Left kidney (tissue), 1 donor: ENCODE measurements at regions not wholly inside any gene's neighbourhood (a gene's known extent, or its start where the extent isn't known, plus 50 kb on each side); places are given as distances from the start of the nearest gene placed in this dataset.

Experiments
- DNase-seq: peaks from one replicate; pipeline ENCODE4 v3.0.0-alpha.2; 2013

DNA sequence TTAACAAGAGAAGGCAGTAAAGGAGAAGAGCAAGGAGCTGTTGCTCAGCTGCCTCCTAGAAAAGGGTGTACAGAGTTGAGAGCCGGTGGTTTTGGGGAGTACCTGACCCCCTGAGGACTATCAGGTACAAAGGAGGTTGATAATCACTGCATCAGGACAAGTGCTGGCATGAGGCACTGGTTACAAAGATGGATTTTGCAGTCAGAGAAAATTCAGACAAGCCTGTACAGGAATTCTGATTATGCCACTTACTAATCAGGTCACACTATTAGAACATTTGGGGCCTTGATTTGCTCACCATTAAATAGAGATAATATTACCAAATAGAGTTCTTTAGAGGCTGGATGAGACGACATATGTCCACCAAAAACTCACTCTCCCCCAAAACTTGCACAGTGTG, 450.9 kb upstream of the TMPO start:
- no peak for DNase-seq

DNA sequence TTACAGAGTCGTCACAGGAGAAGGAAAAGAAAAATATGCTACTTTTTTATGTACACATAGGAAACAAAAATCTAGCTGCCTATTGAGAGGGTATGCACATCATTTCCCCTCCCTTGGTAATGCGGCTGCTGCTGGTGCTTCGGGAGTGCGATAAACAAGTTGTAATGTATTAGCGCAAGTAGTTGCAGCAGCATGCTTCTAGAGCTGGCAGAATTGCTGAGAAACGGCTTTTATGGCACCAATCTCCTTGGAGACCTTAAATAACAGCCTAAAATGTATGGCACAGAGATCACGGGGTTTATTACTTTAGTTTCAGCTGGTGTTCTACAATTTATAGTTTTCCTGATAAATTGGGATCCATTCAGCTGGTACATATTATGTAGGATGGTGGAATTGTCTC, 447.6 kb upstream of the TMPO start:
- no peak for DNase-seq

DNA sequence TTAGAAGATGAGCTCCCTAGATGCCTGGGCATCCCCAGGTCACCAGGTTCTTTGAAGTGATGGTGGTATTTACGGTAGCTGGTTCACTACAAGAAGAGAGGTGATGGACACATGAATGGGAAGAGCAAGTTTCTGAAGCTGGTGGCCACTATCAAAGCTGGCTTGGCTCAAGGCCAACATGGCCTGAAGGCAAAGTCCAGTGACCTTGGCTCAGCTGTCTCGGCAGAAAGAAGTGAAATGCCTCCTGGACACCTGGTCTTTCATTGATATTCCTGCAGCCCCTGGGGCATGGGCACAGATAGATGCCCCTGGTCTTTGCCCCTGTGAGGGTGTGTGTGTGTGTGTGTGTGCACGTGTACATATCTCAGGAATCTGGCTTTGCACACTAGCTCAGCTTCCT, 441.8 kb upstream of the TMPO start:
- no peak for DNase-seq

DNA sequence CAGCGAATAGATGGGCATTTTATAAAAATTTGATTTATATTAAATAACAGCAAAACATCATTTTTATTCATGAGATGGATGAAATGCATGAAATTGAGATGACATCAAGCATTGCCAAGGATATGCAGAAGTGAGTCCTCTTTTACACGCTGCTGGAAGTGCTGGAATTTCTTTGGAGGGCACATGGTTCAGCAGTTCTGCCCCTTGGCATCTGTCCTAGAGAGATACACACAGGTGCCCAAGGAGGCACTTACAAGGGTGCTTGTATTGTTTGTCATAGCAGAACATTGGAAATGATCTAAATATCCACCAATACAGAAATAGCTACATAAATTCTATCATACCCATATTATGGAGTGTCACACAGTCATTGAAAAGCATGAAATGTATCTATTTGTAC, 441.1 kb upstream of the TMPO start:
- DNase-seq: no peak

DNA sequence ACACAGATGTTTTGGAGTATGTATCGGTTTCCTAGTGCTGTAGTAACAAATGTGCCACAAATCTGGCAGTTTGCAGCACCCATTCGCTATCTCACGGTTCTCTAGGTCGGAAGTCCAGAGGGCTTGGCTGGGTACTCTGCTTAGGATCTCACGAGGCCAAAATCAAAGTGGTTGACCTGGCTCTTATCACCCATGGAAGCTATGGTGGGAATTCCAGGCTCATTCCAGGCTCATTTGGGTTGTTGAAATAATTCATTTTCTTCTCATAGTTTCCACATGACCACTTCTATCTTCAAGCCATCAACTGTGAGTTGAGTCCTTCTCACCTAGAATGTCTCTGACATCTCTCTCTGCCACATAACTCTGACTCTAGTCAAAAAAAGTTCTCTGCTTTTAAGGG, 431.0 kb upstream of the TMPO start:
- no peak for DNase-seq

DNA sequence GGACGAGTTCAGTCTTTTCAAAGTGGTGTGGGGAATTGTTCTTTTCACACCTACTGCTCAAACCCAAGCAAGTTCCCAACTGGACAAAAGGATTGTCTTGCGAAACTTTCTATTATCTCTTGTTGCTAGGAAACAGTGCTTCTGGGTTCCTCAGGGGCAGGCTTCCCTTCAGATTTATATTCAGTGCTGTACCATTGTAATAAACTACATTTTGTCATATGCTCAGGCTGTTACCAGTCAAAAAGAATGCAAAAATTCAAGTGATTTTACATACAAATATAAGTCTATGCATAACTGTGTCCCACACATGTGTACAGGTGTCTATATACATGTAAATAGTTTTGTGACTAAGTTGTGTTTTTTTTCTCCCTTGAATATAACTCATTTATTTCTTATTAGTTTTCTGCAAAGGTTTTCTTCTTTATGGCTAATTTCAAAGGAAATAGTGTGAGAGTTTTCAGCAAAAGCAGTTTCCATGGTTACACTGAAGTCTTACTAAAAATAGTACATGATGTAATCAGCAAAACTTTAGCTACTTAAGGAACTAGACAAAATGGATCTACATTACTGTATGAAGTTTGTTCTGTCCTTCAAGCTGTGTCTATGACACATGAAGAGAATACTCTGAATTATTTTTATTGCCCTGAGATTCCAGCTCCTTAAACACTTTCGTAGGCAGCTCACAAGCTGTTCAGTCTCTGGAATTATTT, 430.2 kb upstream of the TMPO start:
- peak; percentile 39 for DNase-seq

DNA sequence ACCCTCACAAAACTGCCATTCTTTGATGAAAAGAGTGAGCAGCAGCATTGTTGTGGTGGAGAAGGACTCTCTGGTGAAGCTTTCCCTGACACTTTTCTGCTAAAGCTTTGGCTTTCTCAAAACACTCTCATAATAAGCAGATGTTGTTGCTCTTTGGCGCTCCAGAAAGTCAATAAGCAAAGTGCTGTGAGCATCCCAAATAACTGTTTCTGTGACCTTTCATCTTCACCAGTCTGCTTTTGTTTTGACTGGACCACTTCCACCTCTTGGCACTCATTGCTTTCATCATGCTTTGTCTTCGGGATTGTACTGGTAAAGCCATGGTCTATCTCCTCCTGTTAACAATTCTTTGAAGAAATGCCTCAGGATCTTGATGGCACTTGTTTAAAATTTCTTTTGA, 424.7 kb upstream of the TMPO start:
- DNase-seq: no peak

DNA sequence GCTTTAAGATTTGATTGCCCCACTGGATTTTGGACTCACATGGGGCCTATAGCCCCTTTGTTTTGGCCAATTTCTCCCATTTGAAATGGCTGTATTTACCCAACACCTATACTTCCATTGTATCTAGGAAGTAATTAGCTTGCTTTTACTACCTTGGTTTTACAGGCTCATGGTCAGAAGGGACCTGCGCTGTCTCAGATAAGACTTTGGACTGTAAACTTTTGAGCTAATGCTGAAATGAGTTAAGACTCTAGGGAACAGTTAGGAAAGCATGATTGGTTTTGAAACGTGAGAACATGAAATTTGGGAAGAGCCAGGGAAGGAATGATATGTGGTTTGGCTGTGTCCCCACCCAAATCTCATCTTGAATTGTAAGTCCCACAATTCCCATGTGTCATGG, 419.0 kb upstream of the TMPO start:
- DNase-seq: no peak

DNA sequence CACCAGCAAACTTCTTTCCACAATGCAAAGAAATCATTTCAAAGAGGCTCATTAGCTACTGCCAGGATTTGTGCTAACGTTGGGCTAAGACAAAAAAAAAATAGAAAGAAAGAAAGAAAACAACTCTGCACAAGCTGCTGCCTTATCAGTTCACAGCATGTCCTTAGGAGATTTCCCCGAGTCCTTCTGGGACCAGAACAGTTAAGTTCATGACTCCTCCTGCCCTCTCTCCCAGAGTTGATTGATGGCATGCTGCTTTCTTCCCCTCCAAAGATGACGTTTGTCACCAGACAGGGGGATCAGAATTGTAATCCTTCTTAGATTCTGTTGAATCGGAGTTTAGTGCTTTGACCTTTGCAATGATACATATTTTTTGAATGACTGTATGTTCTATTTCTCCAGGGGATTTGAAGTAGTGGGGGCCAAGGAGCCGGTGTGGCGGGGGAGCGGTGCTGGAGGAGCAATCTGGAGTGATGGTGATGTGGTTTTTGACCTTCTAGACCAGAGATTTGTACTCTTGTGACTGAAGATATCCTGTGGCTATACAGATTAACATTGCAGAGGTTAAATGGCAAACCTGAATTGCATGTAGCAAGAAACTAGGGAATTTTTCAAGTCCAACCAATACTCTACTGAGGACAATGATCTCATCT, 409.2 kb upstream of the TMPO start:
- DNase-seq: no peak

DNA sequence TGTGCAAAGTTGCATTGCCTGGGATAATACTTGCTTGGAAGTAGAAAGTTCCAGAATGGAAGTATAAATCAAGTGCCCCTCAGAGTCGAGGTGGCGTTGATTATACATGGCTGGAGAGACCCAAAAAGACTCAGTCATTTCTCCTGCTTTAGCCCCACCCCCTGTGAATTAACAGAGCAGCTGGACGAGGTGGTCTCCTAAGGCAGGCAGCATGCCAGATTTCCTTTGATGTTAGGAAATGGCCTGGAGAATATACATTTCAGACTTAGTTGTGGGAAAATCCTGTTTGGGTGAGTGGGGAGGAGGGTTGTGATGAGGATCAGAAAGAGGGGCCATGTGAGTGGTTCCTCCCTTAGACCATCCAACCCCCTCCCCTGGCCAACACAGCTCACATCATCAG, 406.1 kb upstream of the TMPO start:
- DNase-seq: no peak

DNA sequence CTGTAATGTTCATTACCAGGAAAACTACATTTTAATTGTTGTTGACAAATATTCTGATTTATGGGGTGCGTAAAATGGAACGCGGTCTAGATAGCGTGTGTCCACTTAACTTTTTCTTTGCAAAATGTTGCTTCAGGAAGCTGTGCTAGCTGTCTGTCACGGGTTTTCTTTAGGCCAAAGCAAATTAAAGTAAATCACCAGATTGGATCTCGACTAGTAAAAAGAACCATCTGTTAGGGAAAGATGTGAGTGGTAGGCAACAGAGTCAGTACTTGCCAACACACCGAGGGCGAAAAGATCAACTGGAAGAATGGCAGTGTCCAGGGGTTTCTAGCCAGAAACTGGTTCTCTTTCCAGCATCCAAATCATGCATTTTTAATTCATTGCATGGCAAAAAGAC, 404.9 kb upstream of the TMPO start:
- no peak for DNase-seq

DNA sequence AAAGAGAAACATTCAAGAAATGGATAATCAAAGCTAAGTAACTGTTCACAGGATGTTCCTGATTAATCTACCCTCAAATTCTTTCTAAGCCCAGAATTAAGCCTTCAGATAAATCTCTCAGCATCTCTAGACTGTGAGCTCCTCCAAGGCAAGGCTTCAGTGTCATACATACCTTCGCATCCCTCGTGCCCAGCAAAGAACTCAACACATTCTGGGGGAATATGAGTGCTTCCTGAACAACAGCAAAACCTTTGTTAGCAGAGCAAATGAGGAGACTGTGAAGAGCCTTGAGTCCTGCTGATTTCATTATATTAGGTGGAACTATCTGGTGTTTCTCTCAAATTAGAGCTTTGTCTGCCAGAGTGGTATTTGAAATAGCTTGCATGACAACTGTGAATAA, 401.8 kb upstream of the TMPO start:
- no peak for DNase-seq

DNA sequence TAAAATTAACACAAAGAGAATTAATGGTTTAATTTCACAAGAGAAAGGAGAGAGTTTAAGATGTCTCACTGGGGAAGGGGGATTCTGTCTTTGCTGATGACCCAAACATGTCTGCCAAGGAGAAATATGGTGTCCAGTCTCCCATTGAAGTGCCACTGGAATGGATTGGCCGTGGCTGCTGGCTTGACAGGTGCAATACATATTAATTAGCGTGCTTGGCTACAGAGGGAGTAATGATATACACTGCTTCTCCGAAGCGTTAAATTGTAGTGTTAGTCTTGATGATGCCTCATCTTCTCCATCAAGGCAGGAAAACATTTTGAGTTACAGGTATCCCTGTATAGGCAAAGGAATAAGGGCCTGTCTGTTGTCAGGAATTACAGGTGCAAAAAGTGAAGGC, 393.4 kb upstream of the TMPO start:
- no peak for DNase-seq

DNA sequence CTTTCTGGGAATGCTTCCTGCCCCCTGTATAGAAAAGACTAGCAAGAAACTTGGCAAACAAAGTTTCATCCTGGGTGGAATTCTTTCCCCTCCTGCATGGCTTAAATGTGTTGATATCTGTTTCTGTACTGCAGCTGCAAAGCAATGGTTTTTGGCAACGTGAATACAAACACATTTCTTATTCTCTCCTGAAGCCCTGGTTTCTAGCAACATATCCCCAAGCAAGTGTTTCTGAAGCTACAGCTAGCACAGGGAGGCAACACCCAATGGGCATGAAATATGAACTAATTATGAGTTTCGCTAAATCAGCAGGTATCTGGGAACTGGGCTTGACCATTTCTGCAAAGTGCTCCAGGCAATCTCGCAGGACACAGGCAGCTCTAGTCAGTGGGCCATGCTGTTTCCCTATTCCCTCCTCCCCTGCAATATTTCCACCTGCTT, 392.3 kb upstream of the TMPO start:
- DNase-seq: no peak

DNA sequence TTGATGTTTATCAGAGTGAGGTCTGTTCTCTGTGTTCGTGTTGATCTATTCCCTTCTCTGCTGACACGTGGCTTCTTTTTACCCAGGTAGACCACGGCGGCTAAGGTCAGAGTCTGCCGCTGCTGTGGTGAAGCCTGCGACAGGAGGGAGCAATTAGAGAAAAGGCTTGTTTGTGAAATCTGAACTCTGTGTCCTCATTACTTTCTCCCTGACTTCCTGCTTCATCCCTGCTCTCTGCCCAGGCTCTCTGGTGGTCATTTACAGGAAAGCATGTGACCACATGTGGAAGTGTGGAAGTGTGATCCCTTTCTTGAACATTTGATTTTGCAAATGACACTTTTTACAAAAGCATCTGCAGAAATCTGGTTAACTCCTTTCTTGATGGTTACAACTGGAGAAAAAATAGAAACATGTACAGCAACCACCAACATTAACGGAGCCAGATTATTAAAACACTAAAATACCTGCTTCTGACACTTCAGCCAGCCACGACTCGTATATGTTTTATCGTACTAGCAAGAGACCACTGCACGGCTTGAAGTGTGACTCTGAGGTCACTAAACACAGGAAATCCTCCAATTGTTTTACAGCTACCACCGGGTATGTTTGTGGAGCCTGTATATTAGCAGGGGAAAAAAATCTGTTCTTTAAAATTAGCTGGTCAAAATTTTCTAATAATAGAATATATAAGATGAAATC, 388.6 kb upstream of the TMPO start:
- no peak for DNase-seq

DNA sequence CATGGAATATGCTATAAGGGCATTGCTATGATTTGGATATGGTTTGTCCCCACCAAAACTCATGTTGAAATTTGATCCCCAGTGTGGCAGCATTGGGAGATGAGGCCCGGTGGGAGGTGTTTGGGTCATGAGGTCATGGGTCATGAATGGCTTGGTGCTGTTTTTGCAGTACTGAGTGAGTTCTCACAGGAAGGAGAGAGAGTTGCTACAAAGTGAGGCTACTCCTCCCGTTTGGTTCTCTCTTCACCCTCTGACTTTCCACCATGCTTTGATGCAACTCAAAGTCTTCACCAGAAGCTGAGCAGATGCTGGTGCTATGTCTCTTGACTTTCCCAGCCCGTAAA, 388.1 kb upstream of the TMPO start:
- no peak for DNase-seq

DNA sequence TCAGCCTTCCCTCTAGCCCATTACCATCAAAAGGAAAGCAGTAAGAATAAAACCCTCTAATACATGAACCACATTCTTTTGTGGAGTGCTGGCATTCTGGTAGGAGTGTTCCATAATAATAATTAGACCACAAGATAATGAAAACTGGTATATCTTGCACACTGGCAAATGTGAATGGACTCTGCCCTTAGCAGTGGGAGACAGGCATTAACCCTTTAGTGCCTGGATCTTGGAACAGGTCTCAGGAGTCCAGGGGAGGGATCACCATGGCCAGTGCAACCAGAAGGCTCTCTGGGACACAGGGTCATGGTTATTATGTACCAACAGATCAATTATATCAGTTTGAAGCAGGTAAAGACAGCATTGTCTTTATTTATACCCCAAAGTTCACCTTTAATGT, 387.5 kb upstream of the TMPO start:
- no peak for DNase-seq

DNA sequence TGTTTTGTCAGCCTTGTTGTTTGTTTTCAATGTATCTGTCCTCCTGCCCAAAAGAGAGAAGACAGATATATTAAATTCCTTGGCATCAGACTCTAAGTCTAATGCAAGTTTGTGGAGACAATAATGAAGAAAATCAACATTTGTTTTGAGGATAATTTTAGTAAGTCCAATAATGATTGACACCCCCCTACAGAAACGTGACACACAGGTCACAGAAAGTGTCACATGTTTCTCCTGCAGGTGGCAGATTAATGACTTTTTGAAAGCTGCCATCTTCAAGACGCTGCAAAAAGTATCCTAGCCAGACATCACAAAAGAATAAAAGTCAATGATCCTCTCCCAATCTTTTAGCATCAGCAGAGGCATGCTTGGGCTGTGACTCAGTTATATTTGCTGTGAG, 378.8 kb upstream of the TMPO start:
- no peak for DNase-seq

DNA sequence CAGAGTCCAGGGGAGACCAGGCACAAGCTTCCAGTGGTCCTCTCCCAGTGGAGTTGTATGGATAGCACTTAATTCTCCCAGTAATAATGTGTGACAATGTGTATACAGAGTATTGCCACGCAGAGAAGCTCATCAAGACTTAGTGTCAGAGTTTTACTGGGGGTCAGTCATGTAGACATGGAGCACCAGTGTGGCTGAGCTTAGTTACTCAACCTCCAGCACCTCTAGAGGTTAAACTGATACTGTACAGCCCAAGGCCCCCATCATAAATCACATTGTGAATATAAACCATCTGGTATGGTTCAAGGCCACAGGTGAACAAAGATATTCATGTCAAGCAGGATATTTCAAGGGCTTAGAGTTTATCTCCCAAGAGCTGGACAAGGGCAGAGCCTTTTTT, 378.1 kb upstream of the TMPO start:
- no peak for DNase-seq

DNA sequence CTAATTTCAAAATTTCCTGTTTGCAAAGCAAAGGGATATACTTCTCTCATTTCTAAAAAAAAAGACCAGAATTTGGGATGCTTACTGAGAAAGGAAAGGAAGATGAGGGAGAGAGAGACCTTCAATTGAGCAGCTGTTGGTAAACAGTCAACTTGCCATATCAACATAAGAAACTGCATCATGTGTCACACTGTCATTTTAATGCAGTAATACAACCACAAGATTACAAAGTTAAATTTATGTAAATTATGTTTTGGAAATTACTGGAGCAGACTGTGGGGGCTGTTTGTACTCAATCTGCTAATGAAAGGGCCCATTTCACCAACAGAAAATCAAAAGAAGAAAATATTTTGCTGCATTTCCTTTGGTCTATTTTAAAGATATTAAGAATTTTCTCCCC, 370.4 kb upstream of the TMPO start:
- DNase-seq: no peak

DNA sequence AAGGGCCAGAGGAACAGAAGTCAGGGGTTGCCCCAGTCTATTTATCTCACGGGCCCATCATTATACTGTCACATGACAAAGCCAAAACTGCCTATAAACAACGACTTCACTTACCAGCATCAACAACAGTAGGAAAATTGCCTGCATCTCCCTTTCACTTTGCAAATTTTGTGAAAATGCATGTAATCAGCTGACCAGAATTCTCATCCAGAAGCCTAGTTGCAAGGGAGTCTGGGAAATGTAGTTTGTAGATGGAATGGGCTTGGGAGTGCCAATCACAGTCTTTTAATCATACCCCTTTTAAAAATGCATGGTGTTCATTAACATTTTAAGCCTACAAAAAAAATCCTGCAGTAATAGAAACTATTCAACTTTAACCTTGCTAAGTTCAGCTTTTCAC, 369.3 kb upstream of the TMPO start:
- DNase-seq: no peak

DNA sequence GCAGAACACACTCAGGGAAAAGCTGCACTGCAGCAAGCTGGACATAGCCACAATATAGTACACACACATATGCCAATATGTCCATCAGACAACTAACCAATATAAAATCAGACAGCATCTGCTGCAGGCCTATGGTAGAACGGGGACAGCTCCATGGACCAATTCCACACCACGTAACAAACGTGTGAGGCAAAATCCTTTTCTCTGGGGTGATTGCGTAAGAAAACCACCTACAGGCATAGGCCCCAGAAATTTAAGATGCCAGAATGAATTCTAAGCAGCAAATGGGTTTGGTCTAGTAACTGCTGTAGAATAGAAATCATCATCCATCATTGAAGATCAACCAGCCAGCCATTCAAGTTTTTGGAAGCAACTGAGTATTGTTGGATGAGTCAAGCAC, 368.9 kb upstream of the TMPO start:
- no peak for DNase-seq

DNA sequence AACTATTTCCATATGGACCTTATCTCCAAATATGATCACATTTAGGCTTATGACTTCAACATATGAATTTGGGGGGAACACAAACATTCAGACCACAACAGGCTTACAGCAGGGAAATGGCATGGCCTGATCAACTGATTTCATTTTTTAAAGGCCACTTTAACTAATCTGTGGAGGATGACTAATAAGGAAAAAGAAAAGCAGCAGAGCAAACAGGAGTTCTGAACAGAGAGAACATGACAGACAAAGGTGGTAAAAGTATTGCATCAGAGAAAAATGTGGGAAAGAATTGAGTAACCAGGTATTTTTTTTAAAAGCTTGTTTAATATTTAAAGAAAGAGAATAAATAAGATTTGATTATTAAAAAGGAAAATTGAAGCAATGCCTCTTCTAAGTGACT, 366.1 kb upstream of the TMPO start:
- DNase-seq: no peak

DNA sequence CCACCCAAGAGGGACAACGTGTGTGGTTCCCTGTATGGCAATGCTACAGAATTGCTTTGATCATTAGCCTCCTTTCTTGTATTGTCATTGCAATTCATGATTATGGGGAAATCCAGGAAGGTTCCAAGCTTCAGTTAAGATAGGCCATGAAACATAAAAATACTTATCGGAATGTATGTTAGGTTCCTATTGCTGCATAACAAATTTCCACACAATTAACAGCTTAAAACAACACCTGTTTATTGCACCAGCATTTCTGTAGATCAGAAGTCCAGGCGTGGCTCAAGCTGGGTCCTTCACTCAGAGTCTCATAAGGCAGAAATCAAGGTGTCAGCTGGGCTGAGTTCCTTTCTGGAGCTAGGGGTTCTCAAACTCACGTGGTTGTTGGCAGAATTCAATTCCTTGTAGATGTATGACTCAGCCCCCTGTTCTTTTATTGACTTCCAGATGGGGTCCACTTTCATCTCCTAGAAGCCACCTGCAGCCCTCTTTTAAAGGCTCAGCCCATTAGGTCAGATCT, 365.6 kb upstream of the TMPO start:
- no peak for DNase-seq
